SU-DHL-6 (cell line): ENCODE measurements at regions not wholly inside any gene's neighbourhood (a gene's known extent, or its start where the extent isn't known, plus 50 kb on each side); places are given as distances from the start of the nearest gene placed in this dataset.

Experiments
- CTCF ChIP-seq: fragments of 200-600 bp; sonication (generic); IDR thresholded peaks from one replicate; pipeline ENCODE4 v1.5.1; 2017; ENCODE audit warnings: antibody characterized with exemption, mild to moderate bottlenecking, low read length, moderate library complexity; ENCODE audit not compliant: insufficient read depth, poor library complexity, severe bottlenecking
- EZH2phosphoT487 ChIP-seq: fragments of 200-600 bp; sonication (generic), shearing (Covaris generic); conservative IDR thresholded peaks from 2 replicates; pipeline ENCODE4 v1.6.1; 2018; ENCODE audit warnings: mild to moderate bottlenecking, antibody characterized with exemption, low read length, moderate library complexity, mixed read lengths

GRCh38 chr2:194060269-194060668, 1596.8 kb upstream of the SLC39A10 start:
- no peak for TF ChIP-seq CTCF
- TF ChIP-seq EZH2phosphoT487 = no peak
